SH-SY5Y (cell line): ENCODE measurements at regions not wholly inside any gene's neighbourhood (a gene's known extent, or its start where the extent isn't known, plus 50 kb on each side); places are given as distances from the start of the nearest gene placed in this dataset.

Source experiments
- GATA2 ChIP-seq: IDR thresholded peaks from 2 replicates; pipeline ENCODE4 v1.6.1; 2011; ENCODE audit warnings: mild to moderate bottlenecking, low read depth, low read length
- GATA3 ChIP-seq: IDR thresholded peaks from 2 replicates; pipeline ENCODE4 v1.6.1; 2011; ENCODE audit warnings: low read depth, mild to moderate bottlenecking, low read length, moderate library complexity

DNA sequence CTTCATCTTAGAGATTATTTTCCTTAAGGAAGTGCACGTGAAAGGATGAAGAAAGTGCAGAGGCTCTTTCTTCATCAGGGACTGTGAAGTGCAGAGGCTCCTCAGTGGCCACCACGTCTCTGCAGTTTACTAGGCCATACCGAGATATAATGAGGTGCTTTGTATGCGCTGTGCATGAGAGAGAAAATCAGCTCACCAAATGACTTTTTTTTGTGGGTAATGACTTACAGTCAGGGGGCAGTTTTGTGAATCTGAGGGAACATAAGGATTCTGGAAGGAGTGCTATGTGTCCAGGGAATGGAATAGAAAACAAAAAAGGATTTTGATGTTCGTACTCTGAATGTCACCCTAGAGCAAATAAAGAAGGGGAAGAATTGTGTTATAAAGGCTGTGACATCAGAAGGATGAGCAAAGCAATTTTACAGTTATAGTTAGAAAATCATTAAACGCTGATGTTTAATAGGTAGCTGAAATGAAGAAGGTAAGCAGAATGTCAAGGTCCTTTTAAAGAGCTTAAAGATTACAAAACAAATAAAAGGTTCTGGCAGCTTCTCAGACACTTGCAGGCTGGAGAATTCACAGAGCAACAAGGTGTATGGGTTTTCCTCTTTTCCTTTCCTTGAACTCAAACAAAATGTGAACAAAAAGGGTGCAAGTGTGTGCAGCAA, 247.5 kb upstream of the NOVA1 start:
- TF ChIP-seq GATA2 (no peak), GATA3 (no peak)
